Activated CD8-positive, alpha-beta memory T cell treated with anti-CD3 and anti-CD28 coated beads, Interleukin-2, amount 10 ng/mL, durations not matched to agents 7 days and 5 days (primary cell): ENCODE measurements at regions not wholly inside any gene's neighbourhood (a gene's known extent, or its start where the extent isn't known, plus 50 kb on each side); places are given as distances from the start of the nearest gene placed in this dataset.
"Not testable (repeated sequence)": the region's sequence is repeated elsewhere in the genome, so short reads cannot be mapped to it uniquely, and the experiment has no call there.

Experiments
- ATAC-seq: fragments of 150-1000 bp; cut with Tn5 transposase; one replicate; pipeline ENCODE4 v1.10.0; 2021; ENCODE audit warnings: moderate library complexity
- CTCF ChIA-PET: fragments of 350-600 bp; sonication (Branson Sonifier 250); formaldehyde crosslinking; loops from one replicate; lab custom pipeline; 2021; ENCODE audit warnings: antibody characterized with exemption; lab: Charles Lee
- DNase-seq: peaks from one replicate; pipeline ENCODE4 v3.0.0-alpha.2; 2020
- H3K27ac Mint-ChIP-seq: one replicate; pipeline ENCODE4 v1.8.0; 2021; ENCODE audit warnings: mild to moderate bottlenecking, mixed read lengths
- H3K27me3 Mint-ChIP-seq: one replicate; pipeline ENCODE4 v1.8.0; 2021; ENCODE audit warnings: mixed read lengths
- H3K36me3 Mint-ChIP-seq: one replicate; pipeline ENCODE4 v1.8.0; 2021; ENCODE audit warnings: mild to moderate bottlenecking, mixed read lengths
- H3K4me1 Mint-ChIP-seq: one replicate; pipeline ENCODE4 v1.8.0; 2021; ENCODE audit warnings: mixed read lengths
- H3K4me3 Mint-ChIP-seq: one replicate; pipeline ENCODE4 v1.8.0; 2021; ENCODE audit warnings: mild to moderate bottlenecking, moderate library complexity, mixed read lengths
- H3K9me3 Mint-ChIP-seq: one replicate; pipeline ENCODE4 v1.8.0; 2022; ENCODE audit warnings: low read depth, mixed read lengths

DNA sequence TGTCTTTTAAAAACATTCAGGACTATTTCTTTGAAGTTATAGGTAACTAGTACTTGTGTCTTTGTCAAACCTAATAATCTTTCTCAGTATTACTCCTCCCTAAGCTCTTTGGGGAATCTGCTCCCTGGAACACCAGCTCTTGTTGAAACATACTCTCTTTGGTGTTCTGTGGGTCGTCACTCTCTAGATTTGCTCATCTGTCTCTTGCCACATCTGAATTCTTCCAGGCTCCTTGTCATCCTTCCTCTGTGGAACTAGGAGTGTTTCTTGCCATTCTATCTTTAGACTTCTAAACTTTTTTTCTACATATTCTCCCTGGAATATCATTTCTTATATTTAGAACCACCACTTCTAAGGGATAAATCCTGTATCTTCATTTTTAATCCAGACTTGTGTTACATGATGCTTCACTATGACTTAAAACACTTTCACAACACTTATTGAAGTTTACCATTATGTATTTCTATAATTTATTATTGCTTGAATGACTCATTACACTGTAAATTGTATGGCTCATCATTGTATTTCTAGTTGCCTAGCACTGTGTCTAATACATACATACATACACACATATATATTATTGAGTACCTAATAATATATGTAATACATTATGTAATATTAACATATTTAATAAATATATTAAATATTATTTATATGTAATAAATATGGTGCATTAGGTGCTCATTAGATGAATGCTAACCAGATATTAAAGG is 186.1 kb downstream of the TMA16 start:
- DNase-seq: no peak
- no peaks in the 10 kb centered on the region for H3K27me3 Mint-ChIP-seq
- H3K27ac Mint-ChIP-seq: no peak overlapping the region
- no peaks in the 10 kb centered on the region for H3K36me3 Mint-ChIP-seq
- ATAC-seq: no peak
- CTCF ChIA-PET: interaction anchor here (0.6 to 3.8 kb wide), 8 partner anchors 8 to 130 kb away, joined by 3 to 22 read pairs (median 3); no protein-coding TSS in a partner anchor
- H3K4me1 Mint-ChIP-seq: no peaks in the 10 kb centered on the region
- H3K9me3 Mint-ChIP-seq: no peaks in the 10 kb centered on the region
- H3K4me3 Mint-ChIP-seq: no peak overlapping the region

DNA sequence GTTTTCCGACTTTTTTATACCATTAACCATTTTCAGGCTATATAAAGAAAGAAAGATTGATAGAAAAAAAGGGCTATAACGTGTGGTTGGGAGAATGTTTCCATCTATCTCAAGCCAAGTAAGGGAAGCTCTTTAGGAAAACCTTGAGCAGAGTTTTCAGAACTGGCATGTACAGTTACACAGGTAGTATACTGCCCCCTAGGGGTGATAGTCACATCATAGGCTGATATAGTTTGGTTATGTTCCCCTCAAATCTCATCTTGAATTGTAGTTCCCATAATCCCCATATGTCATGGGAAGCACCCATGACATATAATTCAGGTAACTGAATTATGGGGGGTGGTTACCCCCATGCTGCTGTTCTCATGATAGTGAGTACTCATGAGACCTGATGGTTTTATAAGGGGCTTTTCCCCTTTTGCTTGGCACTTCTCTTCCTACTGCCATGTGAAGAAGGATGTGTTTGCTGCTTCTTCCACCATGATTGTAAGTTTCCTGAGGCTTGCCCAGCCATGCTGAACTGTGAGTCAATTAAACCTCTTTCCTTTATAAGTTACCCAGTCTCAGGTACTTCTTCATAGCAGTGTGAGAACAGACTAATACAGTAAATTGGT is 186.8 kb downstream of the TMA16 start:
- H3K9me3 Mint-ChIP-seq: no peaks in the 10 kb centered on the region
- H3K4me3 Mint-ChIP-seq: no peak overlapping the region
- H3K36me3 Mint-ChIP-seq: no peaks in the 10 kb centered on the region
- H3K4me1 Mint-ChIP-seq: no peaks in the 10 kb centered on the region
- DNase-seq (no peak), ATAC-seq (peak; percentile 49)
- no peak overlapping the region for H3K27ac Mint-ChIP-seq
- no peaks in the 10 kb centered on the region for H3K27me3 Mint-ChIP-seq
- CTCF ChIA-PET: interaction anchor here (0.6 to 3.8 kb wide), 7 partner anchors 9 to 131 kb away, joined by 3 to 22 read pairs (median 3); no protein-coding TSS in a partner anchor

DNA sequence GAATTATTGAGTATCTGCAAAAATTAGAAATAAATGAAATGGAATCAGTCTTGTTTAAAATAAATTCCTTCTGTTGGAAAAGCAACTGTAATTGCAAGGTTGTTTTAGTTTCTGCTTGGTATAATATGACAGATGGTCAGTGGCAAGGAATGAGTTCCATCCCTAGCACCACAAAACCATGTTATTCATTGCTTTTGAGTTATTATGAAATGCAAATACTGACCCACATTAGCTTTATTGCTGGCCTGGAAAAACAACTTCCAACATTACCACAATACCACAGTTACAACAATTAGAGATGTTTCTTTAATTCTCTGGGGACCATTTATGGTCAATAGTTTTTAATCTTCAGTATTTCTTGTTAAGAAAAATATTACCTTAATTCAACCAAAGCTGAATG is 194.4 kb downstream of the TMA16 start:
- Mint-ChIP-seq H3K27me3 (no peaks in the 10 kb centered on the region), H3K36me3 (no peaks in the 10 kb centered on the region), H3K4me1 (no peaks in the 10 kb centered on the region), H3K27ac (no peak overlapping the region), H3K4me3 (no peak overlapping the region), H3K9me3 (no peaks in the 10 kb centered on the region)
- DNase-seq (no peak), ATAC-seq (no peak)
- CTCF ChIA-PET: no interaction called here

DNA sequence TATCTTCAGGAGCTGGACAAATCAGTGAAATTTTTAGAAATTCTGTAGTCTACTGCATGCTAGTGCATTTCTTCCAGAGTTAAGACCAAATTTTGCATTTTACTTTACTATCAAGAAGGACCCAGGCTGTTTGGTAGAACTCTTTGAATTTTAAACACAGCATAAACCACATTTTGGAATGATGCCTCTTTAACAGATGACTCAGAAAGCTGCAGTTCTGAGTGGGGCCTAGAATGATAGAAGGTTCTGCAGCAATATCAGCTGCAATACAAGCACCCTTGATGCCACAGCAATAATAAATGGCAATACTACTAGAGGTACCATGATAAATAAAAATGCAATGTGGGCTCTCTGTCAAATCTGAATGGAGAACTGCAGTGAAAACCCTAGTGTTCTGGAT is 198.7 kb downstream of the TMA16 start:
- Mint-ChIP-seq H3K4me1 (no peaks in the 10 kb centered on the region), H3K4me3 (no peak overlapping the region), H3K27me3 (no peaks in the 10 kb centered on the region), H3K36me3 (no peaks in the 10 kb centered on the region), H3K27ac (no peak overlapping the region), H3K9me3 (no peaks in the 10 kb centered on the region)
- CTCF ChIA-PET: no interaction called here
- ATAC-seq (no peak), DNase-seq (no peak)

DNA sequence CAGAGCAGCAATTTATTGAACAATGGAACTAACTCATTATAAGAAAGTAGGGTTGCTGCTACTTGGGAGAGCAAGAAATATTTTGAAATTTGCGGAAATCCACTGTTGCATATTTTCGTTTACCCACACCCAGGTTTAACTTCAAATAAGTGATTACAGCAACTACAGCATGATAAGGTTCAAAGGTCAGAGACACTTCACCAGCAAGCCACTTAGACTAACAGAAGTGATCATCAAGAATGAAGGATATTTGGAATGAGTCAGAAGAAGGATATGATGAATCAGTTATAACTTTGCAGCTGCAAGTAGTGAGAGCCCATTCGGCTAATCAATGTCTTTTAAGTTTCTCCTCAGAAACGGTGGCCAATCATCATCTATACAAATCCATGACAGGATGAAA is 199.3 kb downstream of the TMA16 start:
- CTCF ChIA-PET: no interaction called here
- Mint-ChIP-seq H3K4me3 (no peak overlapping the region), H3K27ac (no peak overlapping the region), H3K9me3 (no peaks in the 10 kb centered on the region), H3K27me3 (no peaks in the 10 kb centered on the region), H3K4me1 (no peaks in the 10 kb centered on the region), H3K36me3 (no peaks in the 10 kb centered on the region)
- DNase-seq (no peak), ATAC-seq (no peak)

DNA sequence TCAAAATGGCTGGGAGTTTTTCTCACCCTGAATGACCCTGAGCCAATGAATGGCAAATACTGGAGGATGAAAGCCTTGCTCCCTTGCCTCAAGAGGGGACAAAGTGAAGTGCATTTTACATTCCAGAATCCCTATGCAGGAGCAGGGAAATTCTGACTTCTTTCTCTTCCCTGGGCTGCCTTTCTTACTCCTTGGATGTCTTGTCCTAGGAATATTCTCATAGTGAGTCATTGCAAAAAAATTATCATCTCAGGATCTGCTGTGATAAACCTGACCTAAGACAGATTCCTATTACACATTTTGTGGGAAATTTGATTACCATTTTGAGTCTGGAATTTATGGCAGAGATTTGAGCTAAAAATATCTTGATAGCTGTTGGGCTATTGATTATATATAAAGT is 199.9 kb downstream of the TMA16 start:
- no peaks in the 10 kb centered on the region for H3K9me3 Mint-ChIP-seq
- no peaks in the 10 kb centered on the region for H3K4me1 Mint-ChIP-seq
- DNase-seq: no peak
- ATAC-seq: no peak
- H3K36me3 Mint-ChIP-seq: no peaks in the 10 kb centered on the region
- no peaks in the 10 kb centered on the region for H3K27me3 Mint-ChIP-seq
- no peak overlapping the region for H3K4me3 Mint-ChIP-seq
- H3K27ac Mint-ChIP-seq: no peak overlapping the region
- CTCF ChIA-PET: no interaction called here

DNA sequence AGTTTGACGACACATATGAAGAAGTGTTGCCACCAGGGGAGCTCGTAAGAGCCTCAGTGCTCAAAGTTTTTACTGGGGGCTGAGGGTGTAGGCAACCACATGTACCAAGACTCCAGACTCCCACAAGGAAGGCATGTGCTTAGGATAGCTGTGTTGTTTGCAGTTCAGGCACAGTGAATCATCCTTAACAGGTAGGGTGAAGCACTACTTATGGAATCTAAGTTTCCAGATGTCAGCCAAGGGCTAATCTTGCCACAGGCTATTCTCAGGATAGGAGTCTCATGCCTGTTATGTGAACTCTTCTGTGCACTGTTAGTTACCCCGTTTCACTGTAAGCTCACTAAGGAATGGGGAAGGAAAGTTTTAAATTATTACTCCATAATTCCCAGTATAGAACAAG is 202.6 kb downstream of the TMA16 start:
- H3K27ac Mint-ChIP-seq: no peak overlapping the region
- no peaks in the 10 kb centered on the region for H3K9me3 Mint-ChIP-seq
- ATAC-seq: no peak
- H3K36me3 Mint-ChIP-seq: no peaks in the 10 kb centered on the region
- no peak overlapping the region for H3K4me3 Mint-ChIP-seq
- no peaks in the 10 kb centered on the region for H3K4me1 Mint-ChIP-seq
- H3K27me3 Mint-ChIP-seq: no peaks in the 10 kb centered on the region
- CTCF ChIA-PET: no interaction called here
- no peak for DNase-seq

DNA sequence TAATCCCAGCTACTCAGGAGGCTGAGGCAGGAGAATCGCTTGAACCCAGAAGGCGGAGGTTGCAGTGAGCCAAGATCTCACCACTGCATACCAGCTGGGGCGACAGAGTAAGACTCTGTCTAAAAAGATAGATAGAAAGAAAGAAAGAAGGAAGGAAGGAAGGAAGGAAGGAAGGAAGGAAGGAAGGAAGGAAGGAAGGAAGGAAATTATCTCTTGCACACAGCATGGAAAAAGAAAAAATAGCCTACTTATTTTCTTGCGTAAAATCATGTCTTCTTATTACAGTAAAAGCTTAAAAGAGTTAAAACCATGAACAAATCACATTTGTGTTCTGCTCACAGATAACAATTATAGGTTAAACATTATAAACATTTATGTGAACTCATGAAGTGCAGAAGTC is 205.9 kb downstream of the TMA16 start:
- H3K27ac Mint-ChIP-seq, H3K36me3 Mint-ChIP-seq, H3K4me3 Mint-ChIP-seq, ATAC-seq, DNase-seq, H3K27me3 Mint-ChIP-seq, H3K4me1 Mint-ChIP-seq, H3K9me3 Mint-ChIP-seq, CTCF ChIA-PET: not testable (repeated sequence)

DNA sequence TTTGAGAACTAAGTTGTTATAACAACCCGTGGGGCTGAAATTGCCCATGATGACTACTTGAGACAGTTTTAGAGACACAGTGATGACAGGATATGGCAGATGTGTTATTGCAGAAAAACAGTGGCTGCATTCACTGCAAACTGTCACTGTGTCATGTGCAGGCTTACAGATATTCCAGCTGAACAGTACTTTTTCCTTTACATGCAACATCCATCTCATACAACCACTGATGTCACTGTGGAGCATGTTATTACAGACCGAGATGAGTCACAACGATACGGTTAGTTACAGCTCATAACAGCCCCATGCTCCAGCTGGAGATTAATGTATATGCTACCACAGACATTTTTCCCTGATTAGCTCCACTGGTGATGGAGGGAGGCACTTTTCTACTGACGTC is 207.4 kb downstream of the TMA16 start:
- no peaks in the 10 kb centered on the region for H3K9me3 Mint-ChIP-seq
- CTCF ChIA-PET: no interaction called here
- no peak overlapping the region for H3K4me3 Mint-ChIP-seq
- H3K4me1 Mint-ChIP-seq: no peaks in the 10 kb centered on the region
- H3K27ac Mint-ChIP-seq: no peak overlapping the region
- H3K27me3 Mint-ChIP-seq: no peaks in the 10 kb centered on the region
- DNase-seq (no peak), ATAC-seq (no peak)
- no peaks in the 10 kb centered on the region for H3K36me3 Mint-ChIP-seq

DNA sequence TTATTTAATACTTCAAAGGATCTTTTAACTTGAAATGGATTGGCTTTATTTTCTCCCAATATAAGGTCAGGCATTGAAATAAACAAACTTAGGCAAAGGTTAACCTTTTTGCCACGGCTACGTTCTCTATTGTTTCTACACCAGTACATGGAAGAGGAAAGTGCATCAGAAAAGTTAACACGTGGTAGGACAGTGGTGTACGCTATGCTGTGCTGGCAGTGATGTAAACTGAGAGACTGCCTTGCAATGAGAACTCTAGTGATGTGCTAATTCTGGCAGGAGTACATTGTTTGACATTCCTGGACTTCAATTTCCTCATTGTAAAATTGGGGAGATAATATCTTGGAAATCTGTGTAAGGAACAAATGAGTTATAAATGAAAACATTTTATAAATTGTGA is 208.2 kb downstream of the TMA16 start:
- CTCF ChIA-PET: no interaction called here
- Mint-ChIP-seq H3K4me3 (no peak overlapping the region), H3K4me1 (no peaks in the 10 kb centered on the region), H3K36me3 (no peaks in the 10 kb centered on the region), H3K27me3 (no peaks in the 10 kb centered on the region), H3K9me3 (no peaks in the 10 kb centered on the region), H3K27ac (no peak overlapping the region)
- ATAC-seq: no peak
- DNase-seq: no peak

DNA sequence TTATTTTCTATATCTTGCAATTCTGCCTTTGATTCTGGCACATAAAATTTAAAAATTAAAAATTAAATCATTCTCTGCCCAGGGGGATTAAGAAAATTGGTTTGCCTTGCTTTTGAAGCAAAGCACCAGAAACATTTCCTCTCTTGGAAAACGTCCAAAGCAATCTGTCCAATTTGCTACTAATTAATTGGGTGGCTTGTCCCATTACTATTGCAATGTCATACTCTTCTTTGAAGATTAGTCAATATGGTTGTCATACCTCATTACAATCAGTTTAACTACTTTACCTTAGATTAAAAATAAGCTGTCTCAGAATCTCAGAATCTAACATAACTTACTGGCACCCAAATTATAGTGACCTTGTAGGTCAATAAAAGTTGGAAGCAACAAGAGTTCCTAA is 208.8 kb downstream of the TMA16 start:
- ATAC-seq (no peak), DNase-seq (no peak)
- Mint-ChIP-seq H3K4me3 (no peak overlapping the region), H3K9me3 (no peaks in the 10 kb centered on the region), H3K27me3 (no peaks in the 10 kb centered on the region), H3K4me1 (no peaks in the 10 kb centered on the region), H3K36me3 (no peaks in the 10 kb centered on the region), H3K27ac (no peak overlapping the region)
- CTCF ChIA-PET: no interaction called here

DNA sequence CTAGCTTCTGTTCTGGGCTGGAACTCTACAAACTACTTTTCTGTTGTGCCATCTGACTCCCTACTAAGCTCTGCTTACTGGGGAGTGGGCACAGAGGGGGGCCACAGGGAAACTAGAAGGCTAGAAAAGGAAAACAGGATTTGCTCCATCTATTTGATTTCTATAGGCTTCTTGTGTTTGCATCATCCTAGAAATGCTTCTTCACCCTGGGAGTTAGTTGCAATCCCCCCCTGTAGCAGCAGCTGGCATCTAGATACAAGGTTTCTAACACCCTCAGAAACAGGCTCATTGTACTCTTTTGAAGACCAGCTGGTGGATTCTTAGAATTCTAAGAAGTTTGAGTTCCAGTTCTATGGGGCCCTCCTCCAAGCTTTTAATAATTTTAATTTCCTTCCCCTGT is 213.4 kb downstream of the TMA16 start:
- no peaks in the 10 kb centered on the region for H3K4me1 Mint-ChIP-seq
- H3K9me3 Mint-ChIP-seq: no peaks in the 10 kb centered on the region
- H3K27ac Mint-ChIP-seq: no peak overlapping the region
- ATAC-seq: no peak
- H3K4me3 Mint-ChIP-seq: no peak overlapping the region
- no peaks in the 10 kb centered on the region for H3K27me3 Mint-ChIP-seq
- H3K36me3 Mint-ChIP-seq: no peaks in the 10 kb centered on the region
- CTCF ChIA-PET: interaction anchor here (0.7 kb wide), 1 partner anchor 11 kb away, joined by 3 read pairs; no protein-coding TSS in a partner anchor
- DNase-seq: no peak

DNA sequence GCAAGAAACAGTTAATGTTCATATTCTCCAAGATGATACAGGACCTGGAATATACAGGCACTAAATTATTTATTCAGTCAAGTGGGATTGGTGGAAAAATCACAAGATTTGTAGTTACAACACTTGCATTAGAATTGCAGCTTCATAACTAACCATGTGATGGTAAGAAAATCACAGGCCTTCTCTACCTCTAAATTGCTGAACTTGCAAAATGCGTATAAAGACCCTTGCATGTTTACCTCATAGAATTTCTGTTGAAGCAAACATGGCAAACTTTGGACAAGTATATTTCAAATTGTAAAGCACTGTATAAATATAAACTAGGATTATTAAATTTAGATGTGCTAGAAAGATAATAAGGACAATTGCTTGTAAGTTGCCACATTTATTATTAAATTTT is 215.1 kb downstream of the TMA16 start:
- Mint-ChIP-seq H3K27me3 (no peaks in the 10 kb centered on the region), H3K9me3 (no peaks in the 10 kb centered on the region), H3K27ac (no peak overlapping the region), H3K4me1 (no peaks in the 10 kb centered on the region), H3K36me3 (no peaks in the 10 kb centered on the region), H3K4me3 (no peak overlapping the region)
- CTCF ChIA-PET: no interaction called here
- no peak for DNase-seq
- no peak for ATAC-seq

DNA sequence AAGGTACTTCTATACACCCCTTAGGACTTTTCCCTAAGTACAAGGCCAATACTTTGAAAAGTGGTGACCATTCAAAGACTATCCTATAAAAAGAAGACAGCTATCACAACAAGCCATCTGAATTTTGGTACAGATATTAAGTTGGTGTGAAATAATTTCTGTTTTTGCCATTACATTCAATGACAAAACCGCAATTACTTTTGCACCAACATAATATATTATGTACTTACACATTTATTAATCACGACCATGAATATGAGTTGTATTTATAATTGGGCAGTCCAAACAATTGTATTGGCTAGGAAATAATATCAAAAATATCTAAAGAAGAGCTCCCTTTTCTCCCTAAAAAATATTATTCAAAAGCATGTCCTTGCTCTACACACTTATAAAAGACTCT is 215.7 kb downstream of the TMA16 start:
- H3K27me3 Mint-ChIP-seq: no peaks in the 10 kb centered on the region
- H3K4me1 Mint-ChIP-seq: no peaks in the 10 kb centered on the region
- CTCF ChIA-PET: no interaction called here
- DNase-seq: no peak
- no peak overlapping the region for H3K4me3 Mint-ChIP-seq
- H3K27ac Mint-ChIP-seq: no peak overlapping the region
- no peak for ATAC-seq
- no peaks in the 10 kb centered on the region for H3K9me3 Mint-ChIP-seq
- no peaks in the 10 kb centered on the region for H3K36me3 Mint-ChIP-seq
